HG02970 (cell line): ENCODE measurements at regions not wholly inside any gene's neighbourhood (a gene's known extent, or its start where the extent isn't known, plus 50 kb on each side); places are given as distances from the start of the nearest gene placed in this dataset.

Experiments
- ATAC-seq: cut with Tn5 transposase; IDR thresholded peaks from one replicate; pipeline ENCODE4 v1.9.1; 2021; ENCODE audit warnings: mild to moderate bottlenecking, moderate library complexity, moderate number of reproducible peaks; ENCODE audit not compliant: unreplicated experiment, low FRiP score

- ATAC-seq: no peak
Observed at GRCh38 chr4:43758836-43759235, 689.8 kb downstream of the KCTD8 start.

GRCh38 chr4:43763029-43763610 is 685.5 kb downstream of the KCTD8 start:
- ATAC-seq: no peak

GRCh38 chr4:43765514-43765913 is 683.1 kb downstream of the KCTD8 start:
- ATAC-seq: no peak

- ATAC-seq: no peak
Observed at GRCh38 chr4:43766648-43767047, 682.0 kb downstream of the KCTD8 start.

- ATAC-seq: no peak
Observed at GRCh38 chr4:43776371-43776770, 672.2 kb downstream of the KCTD8 start.

GRCh38 chr4:43778187-43778915 is 670.3 kb downstream of the KCTD8 start:
- no peak for ATAC-seq

GRCh38 chr4:43781125-43781524 is 667.5 kb downstream of the KCTD8 start:
- no peak for ATAC-seq

GRCh38 chr4:43782391-43782790 is 666.2 kb downstream of the KCTD8 start:
- no peak for ATAC-seq

- no peak for ATAC-seq
Observed at GRCh38 chr4:43816116-43816515, 632.5 kb downstream of the KCTD8 start.

GRCh38 chr4:43822621-43823020 is 626.0 kb downstream of the KCTD8 start:
- ATAC-seq: no peak

- ATAC-seq: no peak
Observed at GRCh38 chr4:43835869-43836268, 612.7 kb downstream of the KCTD8 start.

GRCh38 chr4:43837171-43837570 is 611.4 kb downstream of the KCTD8 start:
- no peak for ATAC-seq

GRCh38 chr4:43837604-43838003 is 611.0 kb downstream of the KCTD8 start:
- no peak for ATAC-seq

- no peak for ATAC-seq
Observed at GRCh38 chr4:43842594-43842993, 606.0 kb downstream of the KCTD8 start.

GRCh38 chr4:43843501-43843900 is 605.1 kb downstream of the KCTD8 start:
- ATAC-seq: no peak

- no peak for ATAC-seq
Observed at GRCh38 chr4:43846111-43846587, 602.5 kb downstream of the KCTD8 start.

- ATAC-seq: no peak
Observed at GRCh38 chr4:43853565-43854264, 594.9 kb downstream of the KCTD8 start.

GRCh38 chr4:43855283-43855682 is 593.3 kb downstream of the KCTD8 start:
- no peak for ATAC-seq

- ATAC-seq: no peak
Observed at GRCh38 chr4:43864616-43865146, 583.9 kb downstream of the KCTD8 start.

- ATAC-seq: no peak
Observed at GRCh38 chr4:43867908-43868307, 580.7 kb downstream of the KCTD8 start.

- ATAC-seq: no peak
Observed at GRCh38 chr4:43875655-43876054, 573.0 kb downstream of the KCTD8 start.
